ENCODE measurements at regions not wholly inside any gene's neighbourhood (a gene's known extent, or its start where the extent isn't known, plus 50 kb on each side); places are given as distances from the start of the nearest gene placed in this dataset.
A peak's percentile ranks its signal among the peaks of the same experiment; 100 is the strongest.

- DNase-seq, result no peak
- Histone ChIP-seq H3K36me3 (no peaks in the 10 kb centered on the region), H3K9me3 (replicated peaks) (peaks cover 11% of the 10 kb centered on the region), H3K4me3 (no peak overlapping the region), H3K4me1 (peaks cover 15% of the 10 kb centered on the region), H3K27ac (replicated peaks) (peak overlapping the region; percentile 54), H3K27me3 (ENCODE audit: low read depth) (no peaks in the 10 kb centered on the region)
- no peak for TF ChIP-seq CTCF (IDR thresholded peaks at IDR 0.05; ENCODE audit: borderline replicate concordance)
- intact Hi-C loops (cut with micrococcal nuclease), result no loop called here
Measured at GRCh38 chr10:89114846-89115625, 92.1 kb downstream of the CH25H start.

GRCh38 chr10:89102735-89103134 is 104.4 kb downstream of the CH25H start:
- Histone ChIP-seq H3K4me1 (peaks cover 8% of the 10 kb centered on the region), H3K36me3 (no peaks in the 10 kb centered on the region), H3K9me3 (replicated peaks) (peaks cover 12% of the 10 kb centered on the region), H3K27me3 (ENCODE audit: low read depth) (no peaks in the 10 kb centered on the region), H3K4me3 (no peak overlapping the region), H3K27ac (replicated peaks) (no peak overlapping the region)
- no peak for TF ChIP-seq CTCF (IDR thresholded peaks at IDR 0.05; ENCODE audit: borderline replicate concordance)
- intact Hi-C loops (cut with micrococcal nuclease), result no loop called here
- no peak for DNase-seq

GRCh38 chr10:89101943-89102342 is 105.2 kb downstream of the CH25H start:
- intact Hi-C loops (cut with micrococcal nuclease), result no loop called here
- Histone ChIP-seq H3K9me3 (replicated peaks) (peaks cover 4% of the 10 kb centered on the region), H3K4me1 (peaks cover 8% of the 10 kb centered on the region), H3K4me3 (no peak overlapping the region), H3K27me3 (ENCODE audit: low read depth) (no peaks in the 10 kb centered on the region), H3K27ac (replicated peaks) (peak overlapping the region; percentile 27), H3K36me3 (no peaks in the 10 kb centered on the region)
- TF ChIP-seq CTCF (IDR thresholded peaks at IDR 0.05; ENCODE audit: borderline replicate concordance), result no peak
- no peak for DNase-seq

- no peak for TF ChIP-seq CTCF (IDR thresholded peaks at IDR 0.05; ENCODE audit: borderline replicate concordance)
- Histone ChIP-seq H3K36me3 (no peaks in the 10 kb centered on the region), H3K27ac (replicated peaks) (peak overlapping the region; percentile 39), H3K4me3 (no peak overlapping the region), H3K9me3 (replicated peaks) (no peaks in the 10 kb centered on the region), H3K27me3 (ENCODE audit: low read depth) (no peaks in the 10 kb centered on the region), H3K4me1 (peaks cover 8% of the 10 kb centered on the region)
- no peak for DNase-seq
- intact Hi-C loops (cut with micrococcal nuclease), result no loop called here
Measured at GRCh38 chr10:89100680-89101079, 106.4 kb downstream of the CH25H start.

GRCh38 chr10:89097226-89097625 is 106.6 kb downstream of the FAS start:
- Histone ChIP-seq H3K36me3 (no peaks in the 10 kb centered on the region), H3K4me1 (peaks cover 18% of the 10 kb centered on the region), H3K9me3 (replicated peaks) (no peaks in the 10 kb centered on the region), H3K27me3 (ENCODE audit: low read depth) (no peaks in the 10 kb centered on the region), H3K27ac (replicated peaks) (no peak overlapping the region), H3K4me3 (no peak overlapping the region)
- no peak for DNase-seq
- no peak for TF ChIP-seq CTCF (IDR thresholded peaks at IDR 0.05; ENCODE audit: borderline replicate concordance)
- intact Hi-C loops (cut with micrococcal nuclease), result no loop called here

Measured in left ventricle myocardium inferior (tissue), 1 donor.